ENCODE measurements at regions not wholly inside any gene's neighbourhood (a gene's known extent, or its start where the extent isn't known, plus 50 kb on each side); places are given as distances from the start of the nearest gene placed in this dataset.
"Not testable (repeated sequence)": the region's sequence is repeated elsewhere in the genome, so short reads cannot be mapped to it uniquely, and the experiment has no call there.

GRCh38 chr2:82781176-82781915, 1677.7 kb downstream of the SUCLG1 start:
- ChIA-PET CTCF (ENCODE audit: partially characterized antibody) (no interaction called here), POLR2A (ENCODE audit: partially characterized antibody) (no interaction called here)
- Mint-ChIP-seq H3K27ac (no peak overlapping the region), H3K36me3 (no peaks in the 10 kb centered on the region), H3K27me3 (no peaks in the 10 kb centered on the region), H3K9me3 (peaks cover 0 to 11% (median 5%) of the 10 kb centered on the region in 8 donors), H3K4me3 (no peak overlapping the region), H3K4me1 (no peaks in the 10 kb centered on the region)
- H3K27me3 ChIP-seq (ENCODE audit: insufficient read depth, low read length), result no peaks in the 10 kb centered on the region
- no peak overlapping the region for H3K4me3 ChIP-seq (ENCODE audit: low read length in 2 of 2)
- H3K27ac ChIP-seq (ENCODE audit: low read depth, low read length), result no peak overlapping the region
- H3K9me3 ChIP-seq (ENCODE audit: control insufficient read depth in 1 of 2, low read length in 2 of 2), result no peaks in the 10 kb centered on the region
- intact Hi-C loops (cut with micrococcal nuclease), result no loop called here
- no peak for DNase-seq
- no peaks in the 10 kb centered on the region for H3K4me1 ChIP-seq (ENCODE audit: insufficient read depth, low read length)
- no peaks in the 10 kb centered on the region for H3K36me3 ChIP-seq (ENCODE audit: insufficient read depth, low read length)

- CTCF ChIA-PET (ENCODE audit: partially characterized antibody), result no interaction called here
- Histone ChIP-seq H3K9me3 (ENCODE audit: control insufficient read depth in 1 of 2, low read length in 2 of 2) (no peaks in the 10 kb centered on the region), H3K27ac (ENCODE audit: low read depth, low read length) (no peak overlapping the region), H3K4me1 (ENCODE audit: insufficient read depth, low read length) (no peaks in the 10 kb centered on the region), H3K36me3 (ENCODE audit: insufficient read depth, low read length) (no peaks in the 10 kb centered on the region), H3K4me3 (ENCODE audit: low read length in 2 of 2) (no peak overlapping the region), H3K27me3 (ENCODE audit: insufficient read depth, low read length) (no peaks in the 10 kb centered on the region)
- intact Hi-C loops (cut with micrococcal nuclease), result no loop called here
- H3K27ac Mint-ChIP-seq, result no peak overlapping the region
- H3K9me3 Mint-ChIP-seq, result peaks cover 0 to 11% (median 5%) of the 10 kb centered on the region in 8 donors
- H3K36me3 Mint-ChIP-seq, result no peaks in the 10 kb centered on the region
- no peak for DNase-seq
- no peaks in the 10 kb centered on the region for H3K27me3 Mint-ChIP-seq
- no peak overlapping the region for H3K4me3 Mint-ChIP-seq
- H3K4me1 Mint-ChIP-seq, result no peaks in the 10 kb centered on the region
- POLR2A ChIA-PET (ENCODE audit: partially characterized antibody), result no interaction called here
These were observed 1679.0 kb downstream of the SUCLG1 start for GRCh38 chr2:82780050-82780449.

GRCh38 chr2:82752396-82752795, 1706.7 kb downstream of the SUCLG1 start:
- Histone ChIP-seq H3K27me3 (ENCODE audit: insufficient read depth, low read length) (no peaks in the 10 kb centered on the region), H3K27ac (ENCODE audit: low read depth, low read length) (no peak overlapping the region), H3K9me3 (ENCODE audit: control insufficient read depth in 1 of 2, low read length in 2 of 2) (peaks cover 0 to 6% of the 10 kb centered on the region in 2 donors), H3K36me3 (ENCODE audit: insufficient read depth, low read length) (no peaks in the 10 kb centered on the region), H3K4me3 (ENCODE audit: low read length in 2 of 2) (no peak overlapping the region), H3K4me1 (ENCODE audit: insufficient read depth, low read length) (no peaks in the 10 kb centered on the region)
- peaks cover 0 to 35% (median 22%) of the 10 kb centered on the region in 8 donors for H3K9me3 Mint-ChIP-seq
- H3K36me3 Mint-ChIP-seq, result no peaks in the 10 kb centered on the region
- CTCF ChIA-PET (ENCODE audit: partially characterized antibody), result no interaction called here
- no peaks in the 10 kb centered on the region for H3K27me3 Mint-ChIP-seq
- DNase-seq, result no peak
- POLR2A ChIA-PET (ENCODE audit: partially characterized antibody), result no interaction called here
- intact Hi-C loops (cut with micrococcal nuclease), result no loop called here
- no peak overlapping the region for H3K4me3 Mint-ChIP-seq
- H3K4me1 Mint-ChIP-seq, result no peaks in the 10 kb centered on the region
- H3K27ac Mint-ChIP-seq, result no peak overlapping the region

- intact Hi-C loops (cut with micrococcal nuclease), result no loop called here
These were observed 1710.4 kb downstream of the SUCLG1 start for GRCh38 chr2:82748653-82749052.

GRCh38 chr2:82740527-82740926, 1718.6 kb downstream of the SUCLG1 start:
- H3K4me1 ChIP-seq (ENCODE audit: insufficient read depth, low read length), result no peaks in the 10 kb centered on the region
- H3K4me3 ChIP-seq (ENCODE audit: low read length in 2 of 2), result no peak overlapping the region
- Mint-ChIP-seq H3K36me3 (no peaks in the 10 kb centered on the region), H3K4me3 (no peak overlapping the region), H3K4me1 (no peaks in the 10 kb centered on the region), H3K27me3 (no peaks in the 10 kb centered on the region), H3K27ac (no peak overlapping the region), H3K9me3 (peaks cover 0 to 17% (median 5%) of the 10 kb centered on the region in 8 donors)
- no peaks in the 10 kb centered on the region for H3K27me3 ChIP-seq (ENCODE audit: insufficient read depth, low read length)
- H3K36me3 ChIP-seq (ENCODE audit: insufficient read depth, low read length), result no peaks in the 10 kb centered on the region
- H3K9me3 ChIP-seq (ENCODE audit: control insufficient read depth in 1 of 2, low read length in 2 of 2), result no peaks in the 10 kb centered on the region
- intact Hi-C loops (cut with micrococcal nuclease), result no loop called here
- ChIA-PET CTCF (ENCODE audit: partially characterized antibody) (no interaction called here), POLR2A (ENCODE audit: partially characterized antibody) (interaction anchor here (0.6 kb wide), 1 partner anchor 33 kb away, joined by 3 read pairs; no protein-coding TSS in a partner anchor)
- DNase-seq, result no peak
- no peak overlapping the region for H3K27ac ChIP-seq (ENCODE audit: low read depth, low read length)

More at GRCh38 chr2:82748653-82749052, 1710.4 kb downstream of the SUCLG1 start:
- H3K27ac ChIP-seq (ENCODE audit: low read depth, low read length), result no peak overlapping the region
- peaks cover 0 to 6% of the 10 kb centered on the region in 2 donors for H3K9me3 ChIP-seq (ENCODE audit: control insufficient read depth in 1 of 2, low read length in 2 of 2)
- Mint-ChIP-seq H3K36me3 (no peaks in the 10 kb centered on the region), H3K4me3 (no peak overlapping the region), H3K4me1 (no peaks in the 10 kb centered on the region), H3K9me3 (peaks cover 0 to 35% (median 29%) of the 10 kb centered on the region in 8 donors), H3K27ac (no peak overlapping the region), H3K27me3 (no peaks in the 10 kb centered on the region)
- H3K27me3 ChIP-seq (ENCODE audit: insufficient read depth, low read length), result no peaks in the 10 kb centered on the region
- DNase-seq, result no peak
- H3K36me3 ChIP-seq (ENCODE audit: insufficient read depth, low read length), result no peaks in the 10 kb centered on the region
- no peak overlapping the region for H3K4me3 ChIP-seq (ENCODE audit: low read length in 2 of 2)
- ChIA-PET POLR2A (ENCODE audit: partially characterized antibody) (no interaction called here), CTCF (ENCODE audit: partially characterized antibody) (no interaction called here)
- no peaks in the 10 kb centered on the region for H3K4me1 ChIP-seq (ENCODE audit: insufficient read depth, low read length)

GRCh38 chr2:82737965-82738364, 1721.1 kb downstream of the SUCLG1 start:
- H3K9me3 ChIP-seq (ENCODE audit: control insufficient read depth in 1 of 2, low read length in 2 of 2); DNase-seq; H3K27me3 ChIP-seq (ENCODE audit: insufficient read depth, low read length); CTCF ChIA-PET (ENCODE audit: partially characterized antibody); POLR2A ChIA-PET (ENCODE audit: partially characterized antibody); H3K27ac ChIP-seq (ENCODE audit: low read depth, low read length); H3K36me3 Mint-ChIP-seq; H3K4me3 Mint-ChIP-seq; H3K4me1 Mint-ChIP-seq; H3K4me3 ChIP-seq (ENCODE audit: low read length in 2 of 2); intact Hi-C loops (cut with micrococcal nuclease); H3K27me3 Mint-ChIP-seq; H3K4me1 ChIP-seq (ENCODE audit: insufficient read depth, low read length); H3K27ac Mint-ChIP-seq; H3K36me3 ChIP-seq (ENCODE audit: insufficient read depth, low read length): not testable (repeated sequence)
- peaks cover 0 to 27% (median 8%) of the 10 kb centered on the region in 8 donors for H3K9me3 Mint-ChIP-seq

- intact Hi-C loops (cut with micrococcal nuclease), result no loop called here
- no peak for DNase-seq
- H3K27me3 Mint-ChIP-seq, result no peaks in the 10 kb centered on the region
- H3K27me3 ChIP-seq (ENCODE audit: insufficient read depth, low read length), result no peaks in the 10 kb centered on the region
- no peak overlapping the region for H3K27ac ChIP-seq (ENCODE audit: low read depth, low read length)
- POLR2A ChIA-PET (ENCODE audit: partially characterized antibody), result no interaction called here
- CTCF ChIA-PET (ENCODE audit: partially characterized antibody), result no interaction called here
- H3K9me3 ChIP-seq (ENCODE audit: control insufficient read depth in 1 of 2, low read length in 2 of 2), result no peaks in the 10 kb centered on the region
- H3K36me3 Mint-ChIP-seq, result no peaks in the 10 kb centered on the region
- H3K27ac Mint-ChIP-seq, result no peak overlapping the region
- no peaks in the 10 kb centered on the region for H3K36me3 ChIP-seq (ENCODE audit: insufficient read depth, low read length)
- H3K4me1 ChIP-seq (ENCODE audit: insufficient read depth, low read length), result no peaks in the 10 kb centered on the region
- H3K4me3 Mint-ChIP-seq, result no peak overlapping the region
- H3K4me3 ChIP-seq (ENCODE audit: low read length in 2 of 2), result no peak overlapping the region
- no peaks in the 10 kb centered on the region for H3K4me1 Mint-ChIP-seq
- H3K9me3 Mint-ChIP-seq, result peaks cover 5 to 24% (median 9%) of the 10 kb centered on the region in 8 donors
These were observed 1723.7 kb downstream of the SUCLG1 start for GRCh38 chr2:82735336-82735735.

Data from CD4-positive, alpha-beta memory T cell (primary cell).